ENCODE measurements at regions not wholly inside any gene's neighbourhood (a gene's known extent, or its start where the extent isn't known, plus 50 kb on each side); places are given as distances from the start of the nearest gene placed in this dataset.

DNA sequence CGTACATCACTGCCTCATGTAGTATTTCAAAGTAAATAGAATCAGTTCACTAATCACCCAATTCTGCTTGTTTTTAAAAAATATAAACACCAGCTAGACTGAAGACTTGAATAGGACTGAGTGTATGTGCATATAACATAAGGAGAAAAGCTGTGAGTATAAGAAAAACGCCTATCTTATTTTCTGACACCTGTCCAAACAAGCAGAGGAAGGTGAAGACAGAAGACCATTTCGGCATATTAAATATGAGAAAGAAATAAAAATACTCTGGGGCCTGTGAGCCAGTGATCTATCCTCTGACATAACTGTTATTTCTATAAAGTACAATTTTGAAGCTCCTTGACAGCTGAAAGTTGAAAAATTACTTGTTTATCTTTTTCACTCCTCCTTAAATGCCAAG, 111.3 kb upstream of the EEA1 start:
- TF ChIP-seq, protein P1, sequence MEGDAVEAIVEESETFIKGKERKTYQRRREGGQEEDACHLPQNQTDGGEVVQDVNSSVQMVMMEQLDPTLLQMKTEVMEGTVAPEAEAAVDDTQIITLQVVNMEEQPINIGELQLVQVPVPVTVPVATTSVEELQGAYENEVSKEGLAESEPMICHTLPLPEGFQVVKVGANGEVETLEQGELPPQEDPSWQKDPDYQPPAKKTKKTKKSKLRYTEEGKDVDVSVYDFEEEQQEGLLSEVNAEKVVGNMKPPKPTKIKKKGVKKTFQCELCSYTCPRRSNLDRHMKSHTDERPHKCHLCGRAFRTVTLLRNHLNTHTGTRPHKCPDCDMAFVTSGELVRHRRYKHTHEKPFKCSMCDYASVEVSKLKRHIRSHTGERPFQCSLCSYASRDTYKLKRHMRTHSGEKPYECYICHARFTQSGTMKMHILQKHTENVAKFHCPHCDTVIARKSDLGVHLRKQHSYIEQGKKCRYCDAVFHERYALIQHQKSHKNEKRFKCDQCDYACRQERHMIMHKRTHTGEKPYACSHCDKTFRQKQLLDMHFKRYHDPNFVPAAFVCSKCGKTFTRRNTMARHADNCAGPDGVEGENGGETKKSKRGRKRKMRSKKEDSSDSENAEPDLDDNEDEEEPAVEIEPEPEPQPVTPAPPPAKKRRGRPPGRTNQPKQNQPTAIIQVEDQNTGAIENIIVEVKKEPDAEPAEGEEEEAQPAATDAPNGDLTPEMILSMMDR (IDR thresholded peaks at IDR 0.05 in 8 of 11, conservative IDR thresholded peaks at IDR 0.05 in 3 of 11) = no peak
- no peak for TF ChIP-seq POLR2AphosphoS5 (IDR thresholded peaks at IDR 0.05)

Measured in spleen (tissue), 7 donors.